Kidney epithelial cell (primary cell): ENCODE measurements at regions not wholly inside any gene's neighbourhood (a gene's known extent, or its start where the extent isn't known, plus 50 kb on each side); places are given as distances from the start of the nearest gene placed in this dataset.

ENCODE experiments used
- DNase-seq: peaks from one replicate; pipeline ENCODE4 v3.0.0-alpha.2; 2010; ENCODE audit warnings: low read depth
- H3K27me3 ChIP-seq: 2 replicates; pipeline ENCODE4 v1.6.0; 2011; ENCODE audit warnings: low read length; ENCODE audit not compliant: control insufficient read depth, insufficient read depth
- H3K36me3 ChIP-seq: 2 replicates; pipeline ENCODE4 v1.5.1; 2011; ENCODE audit warnings: low read length; ENCODE audit not compliant: control insufficient read depth, insufficient read depth
- H3K4me3 ChIP-seq: 2 replicates; pipeline ENCODE4 v1.5.1; 2011; ENCODE audit warnings: low read depth, mild to moderate bottlenecking, control low read depth, low read length
- CTCF ChIP-seq: IDR thresholded peaks from 2 replicates; pipeline ENCODE4 v1.5.1; 2011; ENCODE audit warnings: mild to moderate bottlenecking, moderate library complexity, low read length, control low read depth, inconsistent platforms; ENCODE audit not compliant: insufficient read depth, poor library complexity, severe bottlenecking

- DNase-seq = no peak
These were observed 620.9 kb upstream of the UBE2E2 start for GRCh38 chr3:22582266-22582665.

GRCh38 chr3:22585504-22585903 is 617.6 kb upstream of the UBE2E2 start:
- no peaks in the 10 kb centered on the region for H3K36me3 ChIP-seq
- no peak for TF ChIP-seq CTCF
- H3K27me3 ChIP-seq = no peaks in the 10 kb centered on the region
- H3K4me3 ChIP-seq = no peak overlapping the region
- peak; percentile 31 for DNase-seq

More at GRCh38 chr3:22582266-22582665, 620.9 kb upstream of the UBE2E2 start:
- H3K4me3 ChIP-seq = no peak overlapping the region
- no peaks in the 10 kb centered on the region for H3K27me3 ChIP-seq
- no peaks in the 10 kb centered on the region for H3K36me3 ChIP-seq
- no peak for TF ChIP-seq CTCF

- Histone ChIP-seq H3K4me3 (no peak overlapping the region), H3K36me3 (no peaks in the 10 kb centered on the region), H3K27me3 (no peaks in the 10 kb centered on the region)
- no peak for DNase-seq
- no peak for TF ChIP-seq CTCF
These were observed 617.2 kb upstream of the UBE2E2 start for GRCh38 chr3:22585911-22586310.

GRCh38 chr3:22587446-22587845 is 615.7 kb upstream of the UBE2E2 start:
- DNase-seq = no peak
- no peaks in the 10 kb centered on the region for H3K36me3 ChIP-seq
- H3K4me3 ChIP-seq = no peak overlapping the region
- no peak for TF ChIP-seq CTCF
- no peaks in the 10 kb centered on the region for H3K27me3 ChIP-seq

GRCh38 chr3:22593638-22594037 is 609.5 kb upstream of the UBE2E2 start:
- TF ChIP-seq CTCF = no peak
- DNase-seq = no peak
- H3K36me3 ChIP-seq = no peaks in the 10 kb centered on the region

GRCh38 chr3:22594990-22595389 is 608.1 kb upstream of the UBE2E2 start:
- Histone ChIP-seq H3K4me3 (no peak overlapping the region), H3K27me3 (no peaks in the 10 kb centered on the region), H3K36me3 (no peaks in the 10 kb centered on the region)
- no peak for DNase-seq
- no peak for TF ChIP-seq CTCF

More at GRCh38 chr3:22593638-22594037, 609.5 kb upstream of the UBE2E2 start:
- H3K27me3 ChIP-seq = no peaks in the 10 kb centered on the region
- H3K4me3 ChIP-seq = no peak overlapping the region
